H1 (cell line): ENCODE measurements at regions not wholly inside any gene's neighbourhood (a gene's known extent, or its start where the extent isn't known, plus 50 kb on each side); places are given as distances from the start of the nearest gene placed in this dataset.

ENCODE experiments used
- CTCF ChIA-PET: fragments of 300-600 bp; sonication (Branson Sonifier 250); formaldehyde crosslinking; loops from one replicate; lab custom pipeline; 2021; ENCODE audit not compliant: partially characterized antibody; lab: Charles Lee
- POLR2A ChIA-PET: fragments of 300-600 bp; sonication (Branson Sonifier 250); formaldehyde crosslinking; loops from one replicate; lab custom pipeline; 2021; ENCODE audit warnings: inconsistent platforms; ENCODE audit not compliant: partially characterized antibody; lab: Charles Lee
- DNase-seq, 2 experiments: peaks; one replicate each; pipeline versions ENCODE4 v3.0.0 to v3.0.0-alpha.2; 2010 to 2022; ENCODE audit warnings: low spot score in 2 of 2, low read depth in 1 of 2, mixed read lengths in 1 of 2
- FAIRE-seq: peaks from 2 replicates; lab custom pipeline; 2011; peaks lifted over from hg19 to GRCh38; lab: Jason Lieb, UNC
- H2AFZ ChIP-seq: 2 replicates; pipeline ENCODE4 v1.8.1; 2012; ENCODE audit warnings: low read length, inconsistent platforms
- H2AK5ac ChIP-seq: 2 replicates; pipeline ENCODE4 v1.6.1; 2013; ENCODE audit warnings: low read depth, low read length
- H2BK120ac ChIP-seq: replicated peaks from 2 replicates; pipeline ENCODE3; 2013; ENCODE audit warnings: low read depth, low read length, inconsistent platforms
- H2BK12ac ChIP-seq: 2 replicates; pipeline ENCODE4 v1.6.1; 2013; ENCODE audit warnings: low read depth, low read length
- H2BK15ac ChIP-seq: 2 replicates; pipeline ENCODE4 v1.6.1; 2013; ENCODE audit warnings: low read length
- H2BK20ac ChIP-seq: 2 replicates; pipeline ENCODE4 v1.6.1; 2013; ENCODE audit warnings: low read length
- H2BK5ac ChIP-seq: 2 replicates; pipeline ENCODE4 v1.6.1; 2013; ENCODE audit warnings: low read depth, low read length
- H3K14ac ChIP-seq: 2 replicates; pipeline ENCODE4 v1.6.1; 2013; ENCODE audit warnings: inconsistent platforms; ENCODE audit not compliant: insufficient read length
- H3K18ac ChIP-seq: 2 replicates; pipeline ENCODE4 v1.6.1; 2013; ENCODE audit warnings: low read length; ENCODE audit errors: extremely low read depth
- H3K23ac ChIP-seq: 2 replicates; pipeline ENCODE4 v1.6.1; 2013; ENCODE audit warnings: inconsistent platforms; ENCODE audit not compliant: insufficient read length
- H3K23me2 ChIP-seq: 2 replicates; pipeline ENCODE4 v1.6.1; 2013; ENCODE audit warnings: low read depth, low read length
- H3K27ac ChIP-seq: 2 replicates; pipeline ENCODE4 v1.6.1; 2011; ENCODE audit warnings: low read depth, low read length, inconsistent platforms
- H3K27me3 ChIP-seq, 4 experiments: replicated peaks in 1 of 4; 1 replicate in 1 of 4; 2 replicates in 3 of 4; pipeline versions ENCODE4 v1.6.1 to v1.8.1; 2011 to 2013; ENCODE audit warnings: low read length in 3 of 4, mild to moderate bottlenecking in 3 of 4, inconsistent platforms in 2 of 4, mixed read lengths in 2 of 4, moderate library complexity in 1 of 4; ENCODE audit not compliant: control insufficient read depth in 3 of 4, insufficient read depth in 3 of 4; ENCODE audit errors: extremely low read depth in 1 of 4
- H3K36me3 ChIP-seq, 4 experiments: 2 replicates each; pipeline versions ENCODE4 v1.6.1 to v1.8.1; 2011 to 2013; ENCODE audit warnings: mild to moderate bottlenecking in 4 of 4, low read length in 3 of 4, moderate library complexity in 2 of 4, control low read depth in 1 of 4, inconsistent platforms in 1 of 4; ENCODE audit not compliant: insufficient read depth in 4 of 4, control insufficient read depth in 2 of 4
- H3K4ac ChIP-seq: replicated peaks from 2 replicates; pipeline ENCODE3; 2013; ENCODE audit warnings: low read length, low read depth, mixed read lengths, inconsistent platforms; ENCODE audit not compliant: insufficient read length
- H3K4me1 ChIP-seq, 4 experiments: replicated peaks in 1 of 4; 1 replicate in 1 of 4; 2 replicates in 3 of 4; pipeline versions ENCODE4 v1.6.1 to v1.8.1; 2011 to 2013; ENCODE audit warnings: low read length in 3 of 4, inconsistent platforms in 2 of 4, mixed read lengths in 1 of 4; ENCODE audit not compliant: insufficient read depth in 4 of 4, control insufficient read depth in 3 of 4
- H3K4me2 ChIP-seq, 2 experiments: 2 replicates each; pipeline versions ENCODE4 v1.6.1 to v1.8.1; 2011 to 2013; ENCODE audit warnings: low read depth in 2 of 2, low read length in 2 of 2, control low read depth in 1 of 2, inconsistent platforms in 1 of 2, mild to moderate bottlenecking in 1 of 2; ENCODE audit not compliant: insufficient read depth in 1 of 2
- H3K4me3 ChIP-seq, 4 experiments: fragments of 200-600, 300-600 bp in 1 of 4; sonication (generic), shearing (Covaris generic), sonication (Bioruptor Twin) in 1 of 4; 2 replicates each; pipeline versions ENCODE4 v1.5.1 to v1.8.1; 2011 to 2016; ENCODE audit warnings: low read length in 4 of 4, low read depth in 3 of 4, control low read depth in 2 of 4, inconsistent platforms in 2 of 4, mild to moderate bottlenecking in 2 of 4, mixed read lengths in 1 of 4, moderate library complexity in 1 of 4; ENCODE audit not compliant: insufficient read depth in 2 of 4; ENCODE audit errors: extremely low read depth in 1 of 4
- H3K56ac ChIP-seq: replicated peaks from 2 replicates; pipeline ENCODE3; 2013; ENCODE audit warnings: low read depth, mild to moderate bottlenecking, mixed read lengths, low read length, inconsistent platforms; ENCODE audit not compliant: insufficient read length
- H3K79me1 ChIP-seq: 2 replicates; pipeline ENCODE4 v1.6.1; 2013; ENCODE audit warnings: low read depth, low read length, control low read depth
- H3K79me2 ChIP-seq, 2 experiments: 2 replicates each; pipeline versions ENCODE4 v1.6.1 to v1.8.1; 2012 to 2013; ENCODE audit warnings: low read length in 2 of 2, mild to moderate bottlenecking in 2 of 2, inconsistent platforms in 1 of 2; ENCODE audit not compliant: insufficient read depth in 2 of 2, control insufficient read depth in 1 of 2
- H3K9ac ChIP-seq, 4 experiments: replicated peaks in 1 of 4; 1 replicate in 1 of 4; 2 replicates in 3 of 4; pipeline versions ENCODE4 v1.6.1 to v1.8.1; 2011 to 2013; ENCODE audit warnings: low read depth in 3 of 4, low read length in 3 of 4, control low read depth in 2 of 4, mild to moderate bottlenecking in 2 of 4, moderate library complexity in 2 of 4, inconsistent platforms in 1 of 4; ENCODE audit errors: extremely low read depth in 1 of 4
- H3K9me3 ChIP-seq, 2 experiments: 2 replicates each; pipeline versions ENCODE4 v1.6.1 to v1.8.1; 2012 to 2013; ENCODE audit warnings: mild to moderate bottlenecking in 2 of 2, moderate library complexity in 2 of 2, control low read depth in 1 of 2, inconsistent platforms in 1 of 2, low read depth in 1 of 2, low read length in 1 of 2, mixed read lengths in 1 of 2; ENCODE audit not compliant: insufficient read depth in 2 of 2
- H4K20me1 ChIP-seq, 2 experiments: replicated peaks in 1 of 2; 2 replicates each; pipeline versions ENCODE3 to v1.8.1; 2011 to 2013; ENCODE audit warnings: inconsistent platforms in 2 of 2, low read length in 2 of 2, mild to moderate bottlenecking in 1 of 2; ENCODE audit not compliant: insufficient read depth in 2 of 2, control insufficient read depth in 1 of 2
- H4K5ac ChIP-seq: 2 replicates; pipeline ENCODE4 v1.6.1; 2013; ENCODE audit warnings: low read length, low read depth, mixed read lengths, inconsistent platforms; ENCODE audit not compliant: insufficient read length
- H4K8ac ChIP-seq: 2 replicates; pipeline ENCODE4 v1.8.0; 2013; ENCODE audit warnings: mild to moderate bottlenecking, moderate library complexity, low read length, inconsistent platforms; ENCODE audit not compliant: insufficient read depth; ENCODE audit errors: extremely low read depth
- H4K91ac ChIP-seq: replicated peaks from 2 replicates; pipeline ENCODE3; 2013; ENCODE audit warnings: low read length, mixed read lengths, inconsistent platforms; ENCODE audit not compliant: insufficient read length
- ASH2L ChIP-seq: fragments of 200-600, 300-600 bp; sonication (generic); IDR thresholded peaks from one replicate; pipeline ENCODE4 v1.7.1; 2017; ENCODE audit warnings: low read length
- BRCA1 ChIP-seq: IDR thresholded peaks from 2 replicates; pipeline ENCODE4 v1.6.1; 2012; ENCODE audit warnings: low read depth, low read length, improper control_type of control experiment
- CHD2 ChIP-seq: IDR thresholded peaks from 2 replicates; pipeline ENCODE4 v1.6.1; 2012; ENCODE audit warnings: low read length, improper control_type of control experiment
- EGR1 ChIP-seq: IDR thresholded peaks from 2 replicates; pipeline ENCODE4 v1.6.1; 2011; ENCODE audit warnings: low read depth, low read length, borderline replicate concordance
- FOSL1 ChIP-seq: IDR thresholded peaks from 2 replicates; pipeline ENCODE4 v1.6.1; 2011; ENCODE audit warnings: mild to moderate bottlenecking, low read depth, low read length, moderate library complexity; ENCODE audit not compliant: insufficient read depth
- GTF2F1 ChIP-seq: IDR thresholded peaks from 2 replicates; pipeline ENCODE4 v1.6.1; 2012; ENCODE audit warnings: low read depth, low read length, improper control_type of control experiment, borderline replicate concordance
- JUND ChIP-seq: IDR thresholded peaks from 2 replicates; pipeline ENCODE4 v1.6.1; 2011; ENCODE audit warnings: mild to moderate bottlenecking, improper control_type of control experiment, low read length
- KDM1A ChIP-seq: fragments of 200-600, 300-600 bp; sonication (generic); IDR thresholded peaks from 2 replicates; pipeline ENCODE4 v1.7.1; 2016; ENCODE audit warnings: mild to moderate bottlenecking, low read length, borderline replicate concordance
- RFX5 ChIP-seq: IDR thresholded peaks from 2 replicates; pipeline ENCODE4 v1.6.1; 2011; ENCODE audit warnings: low read depth, low read length, improper control_type of control experiment, borderline replicate concordance
- RNF2 ChIP-seq: fragments of 200-900, 300-1000 bp; sonication (generic); IDR thresholded peaks from 2 replicates; pipeline ENCODE4 v1.7.1; 2016; ENCODE audit warnings: borderline replicate concordance, low read depth, mild to moderate bottlenecking, antibody characterized with exemption, low read length; ENCODE audit not compliant: poor library complexity, severe bottlenecking; ENCODE audit errors: missing control alignments
- SP4 ChIP-seq: IDR thresholded peaks from 2 replicates; pipeline ENCODE4 v1.6.1; 2012; ENCODE audit warnings: low read length, inconsistent platforms
- WGBS, 2 experiments: shearing (Covaris generic) in 1 of 2; methylation state at CpG; one replicate each; pipeline versions ENCODE4 v1.1.6 to v1.1.7; 2013 to 2015; ENCODE audit warnings: low lambda C conversion rate in 2 of 2, mixed read lengths in 2 of 2, inconsistent platforms in 1 of 2, low coverage in 1 of 2, missing lambda C conversion rate in 1 of 2; ENCODE audit not compliant: insufficient replicate concordance in 2 of 2, insufficient coverage in 1 of 2, insufficient read length in 1 of 2; ENCODE audit errors: extremely low coverage in 1 of 2, missing lambda C conversion rate in 1 of 2; 5-methylcytosine and 5-hydroxymethylcytosine counted together

DNA sequence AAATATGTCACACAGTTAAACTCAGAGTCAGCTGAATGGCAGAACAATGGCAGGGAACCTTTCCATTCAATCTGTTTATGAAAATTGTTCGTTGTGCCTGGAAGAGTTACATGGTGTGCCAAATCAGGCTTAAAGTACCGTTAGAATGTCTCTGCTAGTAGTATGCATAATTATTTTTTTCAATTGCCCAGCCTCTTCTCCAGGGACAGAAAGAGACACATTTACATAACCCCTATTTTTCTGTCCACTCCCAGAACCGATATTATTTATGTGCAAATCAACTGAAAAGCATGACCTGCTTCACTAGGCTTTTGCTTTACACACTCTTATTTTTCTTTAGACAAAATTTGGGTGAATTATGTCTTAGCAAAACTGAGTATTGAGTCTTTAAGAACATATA, 459.1 kb downstream of the EFNA5 start:
- Histone ChIP-seq H3K9ac (no peak overlapping the region), H2AK5ac (no peak overlapping the region), H3K14ac (no peak overlapping the region), H3K9me3 (no peaks in the 10 kb centered on the region), H3K79me1 (no peaks in the 10 kb centered on the region), H3K36me3 (no peaks in the 10 kb centered on the region), H3K56ac (no peak overlapping the region), H3K27ac (no peak overlapping the region), H3K4me3 (no peak overlapping the region), H3K79me2 (no peaks in the 10 kb centered on the region), H2BK5ac (no peak overlapping the region), H4K91ac (no peak overlapping the region), H4K20me1 (no peaks in the 10 kb centered on the region), H4K5ac (no peak overlapping the region), H3K4me1 (no peaks in the 10 kb centered on the region), H2BK15ac (no peak overlapping the region), H2BK120ac (no peak overlapping the region), H3K23me2 (no peaks in the 10 kb centered on the region), H2AFZ (no peak overlapping the region), H3K18ac (no peak overlapping the region), H2BK12ac (no peak overlapping the region), H3K23ac (no peak overlapping the region), H4K8ac (no peak overlapping the region), H3K4ac (no peak overlapping the region), H3K27me3 (no peaks in the 10 kb centered on the region), H2BK20ac (no peak overlapping the region), H3K4me2 (no peak overlapping the region)
- ChIA-PET POLR2A (no interaction called here), CTCF (interaction anchor here (0.6 to 1.2 kb wide), 3 partner anchors 36 to 1060 kb away, joined by 3 to 4 read pairs (median 4); no protein-coding TSS in a partner anchor)
- FAIRE-seq (no peak), DNase-seq (no peak)
- WGBS, 2 experiments: 86% methylated on average over 3 of the region's 3 CpGs; no CpG with 5 or more reads in 1 of the 2 experiments
- TF ChIP-seq BRCA1 (no peak), RNF2 (no peak), RFX5 (no peak), SP4 (no peak), ASH2L (no peak), GTF2F1 (no peak), KDM1A (no peak), FOSL1 (no peak), EGR1 (no peak), CHD2 (no peak), JUND (no peak)
